ENCODE measurements at regions not wholly inside any gene's neighbourhood (a gene's known extent, or its start where the extent isn't known, plus 50 kb on each side); places are given as distances from the start of the nearest gene placed in this dataset.

DNA sequence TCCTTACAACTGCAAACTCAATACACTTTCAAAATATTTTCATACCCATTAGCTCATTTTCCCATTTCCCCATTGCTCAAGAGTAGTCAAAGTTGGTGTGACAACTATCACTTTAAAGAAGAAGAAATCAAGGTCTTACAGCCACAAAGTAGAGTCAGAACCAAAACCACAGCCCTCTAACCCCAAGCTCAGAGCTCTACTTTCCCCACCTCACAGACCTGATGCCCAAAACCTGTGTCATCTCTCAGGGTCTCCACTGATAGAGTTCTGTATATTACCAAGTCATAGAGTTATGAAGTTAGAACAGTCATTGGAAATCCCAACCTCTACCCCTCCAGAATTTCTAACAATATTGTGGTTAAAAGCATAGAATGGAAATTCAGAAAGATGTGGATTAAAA is 505.8 kb downstream of the RAB28 start:
- TF ChIP-seq, protein P1, sequence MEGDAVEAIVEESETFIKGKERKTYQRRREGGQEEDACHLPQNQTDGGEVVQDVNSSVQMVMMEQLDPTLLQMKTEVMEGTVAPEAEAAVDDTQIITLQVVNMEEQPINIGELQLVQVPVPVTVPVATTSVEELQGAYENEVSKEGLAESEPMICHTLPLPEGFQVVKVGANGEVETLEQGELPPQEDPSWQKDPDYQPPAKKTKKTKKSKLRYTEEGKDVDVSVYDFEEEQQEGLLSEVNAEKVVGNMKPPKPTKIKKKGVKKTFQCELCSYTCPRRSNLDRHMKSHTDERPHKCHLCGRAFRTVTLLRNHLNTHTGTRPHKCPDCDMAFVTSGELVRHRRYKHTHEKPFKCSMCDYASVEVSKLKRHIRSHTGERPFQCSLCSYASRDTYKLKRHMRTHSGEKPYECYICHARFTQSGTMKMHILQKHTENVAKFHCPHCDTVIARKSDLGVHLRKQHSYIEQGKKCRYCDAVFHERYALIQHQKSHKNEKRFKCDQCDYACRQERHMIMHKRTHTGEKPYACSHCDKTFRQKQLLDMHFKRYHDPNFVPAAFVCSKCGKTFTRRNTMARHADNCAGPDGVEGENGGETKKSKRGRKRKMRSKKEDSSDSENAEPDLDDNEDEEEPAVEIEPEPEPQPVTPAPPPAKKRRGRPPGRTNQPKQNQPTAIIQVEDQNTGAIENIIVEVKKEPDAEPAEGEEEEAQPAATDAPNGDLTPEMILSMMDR (IDR thresholded peaks at IDR 0.05; ENCODE audit: low read depth, low read length) = no peak
- no peak overlapping the region for H3K4me3 ChIP-seq (ENCODE audit: low read depth, low read length)

DNA sequence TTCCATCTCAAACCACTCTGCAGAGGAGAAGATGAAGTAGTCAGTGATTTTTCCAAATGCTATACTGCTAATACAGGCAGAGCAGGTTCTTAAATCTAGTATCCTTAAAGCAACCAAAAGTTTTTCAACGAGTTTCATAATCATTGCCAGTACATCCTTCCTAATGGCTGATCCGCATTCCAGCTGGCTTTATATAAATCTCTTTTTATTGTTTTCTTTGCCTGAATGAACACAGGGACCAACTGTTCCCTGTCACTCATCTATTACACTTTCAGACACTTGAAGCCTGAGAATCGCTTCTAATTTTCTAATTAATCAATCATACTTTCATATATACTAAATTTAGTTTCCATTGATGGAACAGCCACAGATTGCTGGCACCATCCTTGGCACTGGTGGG is 508.6 kb downstream of the RAB28 start:
- TF ChIP-seq, protein P1 (IDR thresholded peaks at IDR 0.05; ENCODE audit: low read depth, low read length) = no peak
- no peak overlapping the region for H3K4me3 ChIP-seq (ENCODE audit: low read depth, low read length)

DNA sequence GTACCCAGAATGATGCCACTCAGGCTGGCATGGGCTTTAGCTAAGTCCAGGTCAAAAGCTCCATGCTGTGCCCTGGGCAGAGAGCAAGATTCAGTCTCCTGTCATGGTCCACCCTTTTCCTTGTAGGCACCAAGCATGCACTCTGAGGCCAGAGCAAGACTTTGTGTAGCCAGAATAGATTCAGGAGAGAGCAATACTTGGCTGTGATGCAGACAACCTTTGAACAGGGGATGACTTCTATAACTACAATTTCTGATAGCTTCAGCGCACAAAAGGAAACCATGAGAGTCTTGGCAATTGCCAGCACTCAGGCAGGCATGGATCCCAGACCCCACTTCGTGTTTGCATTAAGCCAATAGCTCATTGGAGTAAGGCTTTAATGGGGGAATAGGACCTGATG is 510.6 kb downstream of the RAB28 start:
- H3K4me3 ChIP-seq (ENCODE audit: low read depth, low read length) = no peak overlapping the region
- TF ChIP-seq, protein P1 (IDR thresholded peaks at IDR 0.05; ENCODE audit: low read depth, low read length) = no peak

DNA sequence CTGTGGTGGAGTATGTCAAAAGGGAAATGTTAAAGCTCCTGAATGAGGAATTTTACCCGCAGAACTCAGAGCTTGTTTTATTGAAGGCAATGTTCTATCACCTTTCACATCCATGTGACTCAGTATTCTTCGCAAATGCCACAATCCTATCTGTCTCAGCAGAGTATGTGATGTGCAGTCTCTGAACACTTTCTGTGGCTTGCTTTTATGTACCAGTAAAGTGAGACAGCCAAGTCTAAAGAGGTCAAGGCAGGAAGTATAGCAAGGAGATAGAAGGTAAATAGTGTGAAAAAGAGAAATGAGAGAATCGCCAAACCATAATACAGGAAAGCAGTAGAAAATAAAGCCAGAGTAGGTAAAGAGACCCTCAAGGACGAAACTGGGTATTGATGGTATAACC is 515.8 kb downstream of the RAB28 start:
- TF ChIP-seq, protein P1 (IDR thresholded peaks at IDR 0.05; ENCODE audit: low read depth, low read length) = no peak
- H3K4me3 ChIP-seq (ENCODE audit: low read depth, low read length) = no peak overlapping the region

DNA sequence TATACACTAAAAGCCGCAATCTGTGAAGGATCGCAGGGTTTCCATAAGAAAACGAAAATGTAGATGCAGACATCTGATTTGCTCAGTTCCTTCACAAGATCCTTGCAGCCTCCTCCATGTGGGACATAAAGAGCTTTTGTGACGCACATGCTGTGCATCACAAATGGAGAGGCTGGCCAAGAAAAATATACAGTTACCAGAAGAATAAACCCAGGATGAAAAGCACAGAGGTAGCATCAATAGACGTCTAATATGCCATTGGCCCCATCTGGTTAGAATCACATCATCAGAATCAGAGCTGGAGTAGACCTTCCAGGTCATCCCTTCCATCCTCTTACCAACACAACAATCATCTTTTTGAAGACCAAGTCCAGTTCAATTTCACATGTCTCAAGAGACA is 517.4 kb downstream of the RAB28 start:
- TF ChIP-seq, protein P1 (IDR thresholded peaks at IDR 0.05; ENCODE audit: low read depth, low read length) = no peak
- no peak overlapping the region for H3K4me3 ChIP-seq (ENCODE audit: low read depth, low read length)

DNA sequence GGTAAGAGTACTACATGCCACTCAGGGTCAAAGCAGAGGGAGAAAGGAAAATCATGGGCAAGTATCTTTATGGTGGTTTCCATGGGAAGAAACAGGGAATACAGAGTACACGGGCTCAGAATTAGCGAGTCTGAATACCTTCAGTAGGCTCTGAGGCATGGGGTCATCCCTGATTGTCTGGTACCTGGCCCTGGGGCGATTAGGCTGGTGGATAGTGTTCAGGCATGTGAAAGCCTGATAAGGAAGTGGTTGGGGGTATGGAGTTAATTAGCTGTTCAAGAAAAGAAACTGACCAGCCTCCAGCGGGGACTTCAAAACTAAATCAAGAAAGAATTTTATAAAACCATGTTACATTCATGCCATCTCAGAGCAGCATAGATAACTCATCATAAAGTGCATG is 518.8 kb downstream of the RAB28 start:
- no peak overlapping the region for H3K4me3 ChIP-seq (ENCODE audit: low read depth, low read length)
- TF ChIP-seq, protein P1 (IDR thresholded peaks at IDR 0.05; ENCODE audit: low read depth, low read length) = no peak

DNA sequence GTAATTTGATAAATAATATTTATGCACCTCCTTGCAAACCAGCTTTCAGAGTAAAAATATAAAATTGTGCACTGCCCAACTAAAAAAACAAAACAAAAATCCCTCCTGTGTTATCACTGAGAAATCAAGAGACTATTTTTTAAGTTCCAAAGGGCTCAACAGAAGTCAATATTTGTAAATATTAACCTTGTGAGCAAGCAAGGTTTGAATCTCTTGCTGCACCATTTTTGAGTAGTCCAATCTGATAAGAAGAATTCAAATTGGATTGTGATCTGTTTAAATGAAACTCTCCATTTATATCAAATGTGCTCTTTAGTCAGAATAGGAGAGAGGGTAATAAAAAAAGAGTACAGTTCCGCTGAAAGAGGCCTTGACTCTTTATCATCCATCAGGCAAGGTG is 520.2 kb downstream of the RAB28 start:
- TF ChIP-seq, protein P1 (IDR thresholded peaks at IDR 0.05; ENCODE audit: low read depth, low read length) = no peak
- no peak overlapping the region for H3K4me3 ChIP-seq (ENCODE audit: low read depth, low read length)
